Prostate gland (tissue), 2 donors: ENCODE measurements at regions not wholly inside any gene's neighbourhood (a gene's known extent, or its start where the extent isn't known, plus 50 kb on each side); places are given as distances from the start of the nearest gene placed in this dataset.

ENCODE experiments used
- CTCF ChIP-seq, 4 experiments: fragments of 200-600 bp in 2 of 4; fragments of 450-650 bp in 2 of 4; sonication (generic) in 2 of 4; IDR thresholded peaks; 1 replicate in 3 of 4; 2 replicates in 1 of 4; pipeline ENCODE4 v1.5.1; 2016 to 2019; ENCODE audit warnings: antibody characterized with exemption in 4 of 4, mild to moderate bottlenecking in 2 of 4, moderate library complexity in 2 of 4
- POLR2A ChIP-seq: fragments of 450-650 bp; IDR thresholded peaks from one replicate; pipeline ENCODE4 v1.6.1; 2016; ENCODE audit warnings: antibody characterized with exemption, mild to moderate bottlenecking
- POLR2AphosphoS5 ChIP-seq: sonication (generic); formaldehyde crosslinking; IDR thresholded peaks from one replicate; pipeline ENCODE4 v1.6.1; 2017; ENCODE audit warnings: antibody characterized with exemption

GRCh38 chr7:3162289-3162688, 118.6 kb upstream of the CARD11 start:
- TF ChIP-seq CTCF (IDR thresholded peaks at IDR 0.05): no peak
- no peak for TF ChIP-seq POLR2A
- no peak for TF ChIP-seq POLR2AphosphoS5
